ENCODE measurements at regions not wholly inside any gene's neighbourhood (a gene's known extent, or its start where the extent isn't known, plus 50 kb on each side); places are given as distances from the start of the nearest gene placed in this dataset.

- DNase-seq, result no peak
Observed at GRCh38 chr9:28661853-28662252, 1088.6 kb upstream of the C9orf72 start.

- DNase-seq, result no peak
Observed at GRCh38 chr9:28662675-28663074, 1089.4 kb upstream of the C9orf72 start.

- no peak for DNase-seq
Observed at GRCh38 chr9:28668158-28668557, 1094.9 kb upstream of the C9orf72 start.

- no peak for DNase-seq
Observed at GRCh38 chr9:28671000-28671399, 1097.7 kb upstream of the C9orf72 start.

GRCh38 chr9:28678097-28678496 lies 1104.8 kb upstream of the C9orf72 start:
- no peak for DNase-seq

GRCh38 chr9:28688172-28688571 lies 1114.9 kb upstream of the C9orf72 start:
- DNase-seq, result no peak

GRCh38 chr9:28692012-28692411 lies 1118.7 kb upstream of the C9orf72 start:
- no peak for DNase-seq

GRCh38 chr9:28696960-28697359 lies 1123.7 kb upstream of the C9orf72 start:
- DNase-seq, result no peak

- no peak for DNase-seq
Observed at GRCh38 chr9:28699632-28700031, 1126.4 kb upstream of the C9orf72 start.

- DNase-seq, result no peak
Observed at GRCh38 chr9:28707616-28708015, 1134.3 kb upstream of the C9orf72 start.

GRCh38 chr9:28714188-28714587 lies 1140.9 kb upstream of the C9orf72 start:
- DNase-seq, result no peak

GRCh38 chr9:28718226-28718625 lies 1144.9 kb upstream of the C9orf72 start:
- DNase-seq, result no peak

- DNase-seq, result no peak
Observed at GRCh38 chr9:28720746-28721145, 1147.5 kb upstream of the C9orf72 start.

- DNase-seq, result no peak
Observed at GRCh38 chr9:28730111-28730510, 1156.8 kb upstream of the C9orf72 start.

GRCh38 chr9:28735738-28736342 lies 1162.6 kb upstream of the C9orf72 start:
- DNase-seq, result no peak

- no peak for DNase-seq
Observed at GRCh38 chr9:28741459-28741858, 1168.2 kb upstream of the C9orf72 start.

- DNase-seq, result no peak
Observed at GRCh38 chr9:28747351-28747985, 1174.2 kb upstream of the C9orf72 start.

- DNase-seq, result no peak
Observed at GRCh38 chr9:28750136-28750535, 1176.9 kb upstream of the C9orf72 start.

GRCh38 chr9:28758341-28758740 lies 1185.1 kb upstream of the C9orf72 start:
- DNase-seq, result no peak

GRCh38 chr9:28758971-28759370 lies 1185.7 kb upstream of the C9orf72 start:
- DNase-seq, result no peak

GRCh38 chr9:28762167-28762566 lies 1188.9 kb upstream of the C9orf72 start:
- DNase-seq, result no peak

GRCh38 chr9:28764532-28764931 lies 1191.3 kb upstream of the C9orf72 start:
- DNase-seq, result no peak

- no peak for DNase-seq
Observed at GRCh38 chr9:28770226-28770625, 1196.9 kb upstream of the C9orf72 start.

- no peak for DNase-seq
Observed at GRCh38 chr9:28770827-28771226, 1197.5 kb upstream of the C9orf72 start.
